Body of pancreas (tissue), 4 donors: ENCODE measurements at regions not wholly inside any gene's neighbourhood (a gene's known extent, or its start where the extent isn't known, plus 50 kb on each side); places are given as distances from the start of the nearest gene placed in this dataset.

ENCODE experiments used
- CTCF ChIP-seq, 7 experiments: fragments of 450-650 bp in 4 of 7; fragments of 200-600 bp in 3 of 7; sonication (generic) in 3 of 7; IDR thresholded peaks; one replicate each; pipeline ENCODE4 v1.5.1; 2016 to 2019; ENCODE audit warnings: antibody characterized with exemption in 7 of 7
- POLR2A ChIP-seq, 3 donors: fragments of 450-650 bp; IDR thresholded peaks; one replicate each; pipeline ENCODE4 v1.6.1; 2016; ENCODE audit warnings: antibody characterized with exemption in 3 of 3, mild to moderate bottlenecking in 2 of 3

GRCh38 chr1:233794863-233795262 is 109.6 kb upstream of the SLC35F3 start:
- no peak for TF ChIP-seq POLR2A (IDR thresholded peaks at IDR 0.05)
- no peak for TF ChIP-seq CTCF (IDR thresholded peaks at IDR 0.05)
